GM12878 (cell line): ENCODE measurements at regions not wholly inside any gene's neighbourhood (a gene's known extent, or its start where the extent isn't known, plus 50 kb on each side); places are given as distances from the start of the nearest gene placed in this dataset.

ENCODE experiments used
- BHLHE40 ChIP-seq, 2 experiments: fragments of 450-650 bp in 1 of 2; IDR thresholded peaks; 2 replicates each; pipeline ENCODE4 v1.6.1; 2011 to 2017; ENCODE audit warnings: low read depth in 2 of 2, borderline replicate concordance in 1 of 2, improper control_type of control experiment in 1 of 2, low read length in 1 of 2, mild to moderate bottlenecking in 1 of 2
- CBFB ChIP-seq: IDR thresholded peaks from 2 replicates; pipeline ENCODE4 v1.6.1; 2016; ENCODE audit warnings: antibody characterized with exemption, low read depth
- CBX3 ChIP-seq: fragments of 200-600 bp; sonication (generic); IDR thresholded peaks from 2 replicates; pipeline ENCODE4 v1.6.1; 2016; ENCODE audit warnings: low read depth, borderline replicate concordance
- CBX5 ChIP-seq: sonication (generic); IDR thresholded peaks from 2 replicates; pipeline ENCODE4 v1.6.1; 2016; ENCODE audit warnings: low read depth, moderate library complexity, mild to moderate bottlenecking, inconsistent platforms
- CHD4 ChIP-seq: fragments of 200-600 bp; sonication (generic); IDR thresholded peaks from 2 replicates; pipeline ENCODE4 v1.6.1; 2016; ENCODE audit warnings: mild to moderate bottlenecking
- CREM ChIP-seq: IDR thresholded peaks from 2 replicates; pipeline ENCODE4 v1.6.1; 2014; ENCODE audit warnings: antibody characterized with exemption, low read depth
- EED ChIP-seq: sonication (generic); IDR thresholded peaks from 2 replicates; pipeline ENCODE4 v1.6.1; 2016; ENCODE audit warnings: antibody characterized with exemption, low read depth
- HDAC2 ChIP-seq: fragments of 200-600 bp; sonication (generic); IDR thresholded peaks from 2 replicates; pipeline ENCODE4 v1.6.1; 2017
- HDGF ChIP-seq: fragments of 450-650 bp; IDR thresholded peaks from 2 replicates; pipeline ENCODE4 v1.6.1; 2016; ENCODE audit warnings: antibody characterized with exemption
- IKZF1 ChIP-seq: fragments of 450-650 bp; conservative IDR thresholded peaks from 2 replicates; pipeline ENCODE4 v1.6.1; 2017; ENCODE audit warnings: antibody characterized with exemption, mild to moderate bottlenecking
- IRF5 ChIP-seq: fragments of 450-650 bp; IDR thresholded peaks from 2 replicates; pipeline ENCODE4 v1.6.1; 2017; ENCODE audit warnings: borderline replicate concordance
- MEF2A ChIP-seq: IDR thresholded peaks from 2 replicates; pipeline ENCODE4 v1.6.1; 2011; ENCODE audit warnings: low read depth, mild to moderate bottlenecking, low read length, moderate library complexity; ENCODE audit not compliant: insufficient read depth
- MYC ChIP-seq: IDR thresholded peaks from 2 replicates; pipeline ENCODE4 v1.6.1; 2011; ENCODE audit warnings: mild to moderate bottlenecking, low read length, moderate library complexity, inconsistent platforms; ENCODE audit not compliant: insufficient read depth, insufficient replicate concordance, insufficient read length, severe bottlenecking
- NFIC ChIP-seq: IDR thresholded peaks from 2 replicates; pipeline ENCODE4 v1.6.1; 2012; ENCODE audit warnings: low read depth, mild to moderate bottlenecking, inconsistent platforms, low read length, moderate library complexity
- NR2F1 ChIP-seq: fragments of 450-650 bp; conservative IDR thresholded peaks from 2 replicates; pipeline ENCODE4 v1.6.1; 2017; ENCODE audit warnings: mild to moderate bottlenecking
- PML ChIP-seq: IDR thresholded peaks from 2 replicates; pipeline ENCODE4 v1.6.1; 2012; ENCODE audit warnings: low read length, inconsistent platforms
- RBBP5 ChIP-seq: fragments of 200-600 bp; sonication (generic); conservative IDR thresholded peaks from 2 replicates; pipeline ENCODE4 v1.6.1; 2016
- RUNX3 ChIP-seq: IDR thresholded peaks from 2 replicates; pipeline ENCODE4 v1.6.1; 2012; ENCODE audit warnings: low read length, inconsistent platforms
- SIX5 ChIP-seq: IDR thresholded peaks from 2 replicates; pipeline ENCODE4 v1.6.1; 2011; ENCODE audit warnings: mild to moderate bottlenecking, low read depth, low read length, moderate library complexity; ENCODE audit not compliant: severe bottlenecking
- SMAD5 ChIP-seq: IDR thresholded peaks from 2 replicates; pipeline ENCODE4 v1.6.1; 2016; ENCODE audit warnings: antibody characterized with exemption, low read depth
- SMC3 ChIP-seq: IDR thresholded peaks from 2 replicates; pipeline ENCODE4 v1.6.1; 2011; ENCODE audit warnings: low read length, improper control_type of control experiment, borderline replicate concordance
- SP1 ChIP-seq: IDR thresholded peaks from one replicate; pipeline ENCODE4 v1.6.1; 2011; ENCODE audit warnings: low read depth, low read length
- TARDBP ChIP-seq: IDR thresholded peaks from 2 replicates; pipeline ENCODE4 v1.6.1; 2016; ENCODE audit warnings: borderline replicate concordance
- TBL1XR1 ChIP-seq: IDR thresholded peaks from 2 replicates; pipeline ENCODE4 v1.6.1; 2012; ENCODE audit warnings: low read depth, low read length, improper control_type of control experiment
- TCF12 ChIP-seq: IDR thresholded peaks from 2 replicates; pipeline ENCODE4 v1.6.1; 2011; ENCODE audit warnings: low read depth, mild to moderate bottlenecking, low read length
- ZBED1 ChIP-seq: IDR thresholded peaks from 2 replicates; pipeline ENCODE4 v1.6.1; 2016; ENCODE audit warnings: borderline replicate concordance
- ZZZ3 ChIP-seq: IDR thresholded peaks from 2 replicates; pipeline ENCODE4 v1.6.1; 2011; ENCODE audit warnings: low read depth; ENCODE audit not compliant: control insufficient read depth, insufficient read length
- TF ChIP-seq, protein P1 (sequence below): fragments of 450-650 bp; IDR thresholded peaks from 2 replicates; pipeline ENCODE4 v1.6.1; 2016; ENCODE audit warnings: mild to moderate bottlenecking
- TF ChIP-seq, protein P2 (sequence below): fragments of 450-650 bp; IDR thresholded peaks from 2 replicates; pipeline ENCODE4 v1.6.1; 2017; ENCODE audit warnings: mild to moderate bottlenecking, moderate library complexity

- TF ChIP-seq, protein P1, sequence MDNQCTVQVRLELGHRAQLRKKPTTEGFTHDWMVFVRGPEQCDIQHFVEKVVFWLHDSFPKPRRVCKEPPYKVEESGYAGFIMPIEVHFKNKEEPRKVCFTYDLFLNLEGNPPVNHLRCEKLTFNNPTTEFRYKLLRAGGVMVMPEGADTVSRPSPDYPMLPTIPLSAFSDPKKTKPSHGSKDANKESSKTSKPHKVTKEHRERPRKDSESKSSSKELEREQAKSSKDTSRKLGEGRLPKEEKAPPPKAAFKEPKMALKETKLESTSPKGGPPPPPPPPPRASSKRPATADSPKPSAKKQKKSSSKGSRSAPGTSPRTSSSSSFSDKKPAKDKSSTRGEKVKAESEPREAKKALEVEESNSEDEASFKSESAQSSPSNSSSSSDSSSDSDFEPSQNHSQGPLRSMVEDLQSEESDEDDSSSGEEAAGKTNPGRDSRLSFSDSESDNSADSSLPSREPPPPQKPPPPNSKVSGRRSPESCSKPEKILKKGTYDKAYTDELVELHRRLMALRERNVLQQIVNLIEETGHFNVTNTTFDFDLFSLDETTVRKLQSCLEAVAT: no peak
- TF ChIP-seq CBX3 (no peak), CHD4 (no peak), NFIC (no peak), TCF12 (no peak), BHLHE40 (IDR thresholded peaks at IDR 0.05; ENCODE audit: borderline replicate concordance in 1 of 2, low read depth in 2 of 2, low read length in 1 of 2) (no peak), PML (no peak), EED (no peak), CBFB (no peak), ZBED1 (no peak), TBL1XR1 (no peak), IKZF1 (no peak), TARDBP (no peak), HDGF (no peak), RUNX3 (no peak), CBX5 (0 out of 2 replicates have a peak, but pooled peaks have one; percentile 23), SIX5 (peak; percentile 69), MEF2A (no peak), SMAD5 (no peak), SMC3 (no peak), HDAC2 (no peak), CREM (peak; percentile 75), RBBP5 (no peak), ZZZ3 (no peak), SP1 (no peak), MYC (no peak), NR2F1 (no peak), IRF5 (no peak)
- TF ChIP-seq, protein P2, sequence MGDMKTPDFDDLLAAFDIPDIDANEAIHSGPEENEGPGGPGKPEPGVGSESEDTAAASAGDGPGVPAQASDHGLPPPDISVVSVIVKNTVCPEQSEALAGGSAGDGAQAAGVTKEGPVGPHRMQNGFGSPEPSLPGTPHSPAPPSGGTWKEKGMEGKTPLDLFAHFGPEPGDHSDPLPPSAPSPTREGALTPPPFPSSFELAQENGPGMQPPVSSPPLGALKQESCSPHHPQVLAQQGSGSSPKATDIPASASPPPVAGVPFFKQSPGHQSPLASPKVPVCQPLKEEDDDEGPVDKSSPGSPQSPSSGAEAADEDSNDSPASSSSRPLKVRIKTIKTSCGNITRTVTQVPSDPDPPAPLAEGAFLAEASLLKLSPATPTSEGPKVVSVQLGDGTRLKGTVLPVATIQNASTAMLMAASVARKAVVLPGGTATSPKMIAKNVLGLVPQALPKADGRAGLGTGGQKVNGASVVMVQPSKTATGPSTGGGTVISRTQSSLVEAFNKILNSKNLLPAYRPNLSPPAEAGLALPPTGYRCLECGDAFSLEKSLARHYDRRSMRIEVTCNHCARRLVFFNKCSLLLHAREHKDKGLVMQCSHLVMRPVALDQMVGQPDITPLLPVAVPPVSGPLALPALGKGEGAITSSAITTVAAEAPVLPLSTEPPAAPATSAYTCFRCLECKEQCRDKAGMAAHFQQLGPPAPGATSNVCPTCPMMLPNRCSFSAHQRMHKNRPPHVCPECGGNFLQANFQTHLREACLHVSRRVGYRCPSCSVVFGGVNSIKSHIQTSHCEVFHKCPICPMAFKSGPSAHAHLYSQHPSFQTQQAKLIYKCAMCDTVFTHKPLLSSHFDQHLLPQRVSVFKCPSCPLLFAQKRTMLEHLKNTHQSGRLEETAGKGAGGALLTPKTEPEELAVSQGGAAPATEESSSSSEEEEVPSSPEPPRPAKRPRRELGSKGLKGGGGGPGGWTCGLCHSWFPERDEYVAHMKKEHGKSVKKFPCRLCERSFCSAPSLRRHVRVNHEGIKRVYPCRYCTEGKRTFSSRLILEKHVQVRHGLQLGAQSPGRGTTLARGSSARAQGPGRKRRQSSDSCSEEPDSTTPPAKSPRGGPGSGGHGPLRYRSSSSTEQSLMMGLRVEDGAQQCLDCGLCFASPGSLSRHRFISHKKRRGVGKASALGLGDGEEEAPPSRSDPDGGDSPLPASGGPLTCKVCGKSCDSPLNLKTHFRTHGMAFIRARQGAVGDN: no peak
These were observed 69.0 kb upstream of the SYT13 start (continued) for GRCh38 chr11:45354976-45355705.
